SU-DHL-6 (cell line): ENCODE measurements at regions not wholly inside any gene's neighbourhood (a gene's known extent, or its start where the extent isn't known, plus 50 kb on each side); places are given as distances from the start of the nearest gene placed in this dataset.

Experiments used
- EZH2phosphoT487 ChIP-seq: fragments of 200-600 bp; sonication (generic), shearing (Covaris generic); conservative IDR thresholded peaks from 2 replicates; pipeline ENCODE4 v1.6.1; 2018; ENCODE audit warnings: mild to moderate bottlenecking, antibody characterized with exemption, low read length, moderate library complexity, mixed read lengths
- TF ChIP-seq, protein P1 (sequence below): fragments of 200-600 bp; sonication (generic); IDR thresholded peaks from one replicate; pipeline ENCODE4 v1.5.1; 2017; ENCODE audit warnings: antibody characterized with exemption, mild to moderate bottlenecking, low read length, moderate library complexity; ENCODE audit not compliant: insufficient read depth, poor library complexity, severe bottlenecking

DNA sequence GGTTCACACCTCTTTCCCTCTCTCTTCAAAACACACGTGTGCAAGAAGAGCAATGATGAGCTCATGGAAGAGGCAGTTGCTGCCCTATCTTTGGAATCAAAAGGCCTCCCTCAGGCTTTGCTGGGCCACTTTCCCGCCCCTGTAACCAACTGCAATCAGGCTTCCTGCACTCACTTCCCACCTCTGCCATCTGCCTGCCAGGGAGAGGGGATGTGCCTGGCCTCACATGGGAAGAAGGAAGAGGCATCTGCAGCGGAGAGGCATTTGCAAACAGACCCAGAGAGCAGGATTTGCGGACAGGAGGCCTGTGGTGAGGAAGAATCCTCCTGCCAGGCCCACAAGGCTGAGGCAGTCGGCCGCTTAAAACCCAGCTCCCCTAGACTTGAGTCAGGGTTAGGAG lies 175.6 kb upstream of the ATP10A start:
- TF ChIP-seq, protein P1, sequence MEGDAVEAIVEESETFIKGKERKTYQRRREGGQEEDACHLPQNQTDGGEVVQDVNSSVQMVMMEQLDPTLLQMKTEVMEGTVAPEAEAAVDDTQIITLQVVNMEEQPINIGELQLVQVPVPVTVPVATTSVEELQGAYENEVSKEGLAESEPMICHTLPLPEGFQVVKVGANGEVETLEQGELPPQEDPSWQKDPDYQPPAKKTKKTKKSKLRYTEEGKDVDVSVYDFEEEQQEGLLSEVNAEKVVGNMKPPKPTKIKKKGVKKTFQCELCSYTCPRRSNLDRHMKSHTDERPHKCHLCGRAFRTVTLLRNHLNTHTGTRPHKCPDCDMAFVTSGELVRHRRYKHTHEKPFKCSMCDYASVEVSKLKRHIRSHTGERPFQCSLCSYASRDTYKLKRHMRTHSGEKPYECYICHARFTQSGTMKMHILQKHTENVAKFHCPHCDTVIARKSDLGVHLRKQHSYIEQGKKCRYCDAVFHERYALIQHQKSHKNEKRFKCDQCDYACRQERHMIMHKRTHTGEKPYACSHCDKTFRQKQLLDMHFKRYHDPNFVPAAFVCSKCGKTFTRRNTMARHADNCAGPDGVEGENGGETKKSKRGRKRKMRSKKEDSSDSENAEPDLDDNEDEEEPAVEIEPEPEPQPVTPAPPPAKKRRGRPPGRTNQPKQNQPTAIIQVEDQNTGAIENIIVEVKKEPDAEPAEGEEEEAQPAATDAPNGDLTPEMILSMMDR: no peak
- no peak for TF ChIP-seq EZH2phosphoT487
